ENCODE measurements at regions not wholly inside any gene's neighbourhood (a gene's known extent, or its start where the extent isn't known, plus 50 kb on each side); places are given as distances from the start of the nearest gene placed in this dataset.

- DNase-seq: no peak
Measured at GRCh38 chrX:39507617-39508299, 590.0 kb downstream of the BCOR start.

DNA sequence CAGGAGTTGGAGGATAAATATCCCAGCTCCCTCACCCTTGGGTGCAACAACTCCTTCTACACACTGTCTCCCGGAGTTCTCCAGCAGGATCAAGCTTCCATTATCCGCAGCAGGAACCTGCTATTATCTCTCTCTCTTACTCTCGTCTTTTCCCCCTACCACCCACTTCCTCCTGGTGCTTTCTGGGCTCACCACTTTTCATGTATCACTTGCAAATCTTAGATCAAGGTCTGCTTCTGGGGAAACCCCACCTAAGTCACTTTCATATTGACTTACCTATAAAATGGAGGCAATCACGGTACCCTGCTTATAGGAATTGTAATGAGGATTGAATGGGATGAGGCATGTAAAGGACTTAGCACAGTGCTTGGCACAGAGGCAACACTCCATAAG lies 589.5 kb downstream of the BCOR start:
- no peak for DNase-seq

- DNase-seq: no peak
Measured at GRCh38 chrX:39509157-39509556, 588.6 kb downstream of the BCOR start.

DNA sequence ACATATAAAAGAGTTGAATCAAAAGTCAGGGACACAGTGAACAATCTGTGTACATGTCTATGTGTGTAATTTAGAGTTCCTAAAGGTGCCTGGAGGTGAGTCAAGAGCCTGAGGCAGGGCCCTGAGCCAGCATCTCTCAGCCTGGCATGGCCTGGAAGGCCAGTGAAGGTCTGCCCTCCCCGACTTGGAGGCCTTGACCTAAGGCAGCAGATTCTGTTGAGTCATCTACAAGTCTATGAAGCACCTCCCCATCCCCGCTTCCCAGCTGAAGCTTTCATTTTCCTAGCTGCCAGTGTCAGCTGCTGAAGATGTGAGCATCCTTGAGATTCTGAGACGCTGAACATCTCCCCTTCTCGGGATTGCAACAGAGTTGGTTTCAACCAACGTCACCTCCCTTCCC lies 583.9 kb downstream of the BCOR start:
- DNase-seq: no peak

GRCh38 chrX:39514801-39515200 lies 583.0 kb downstream of the BCOR start:
- peak; percentile 67 for DNase-seq

DNA sequence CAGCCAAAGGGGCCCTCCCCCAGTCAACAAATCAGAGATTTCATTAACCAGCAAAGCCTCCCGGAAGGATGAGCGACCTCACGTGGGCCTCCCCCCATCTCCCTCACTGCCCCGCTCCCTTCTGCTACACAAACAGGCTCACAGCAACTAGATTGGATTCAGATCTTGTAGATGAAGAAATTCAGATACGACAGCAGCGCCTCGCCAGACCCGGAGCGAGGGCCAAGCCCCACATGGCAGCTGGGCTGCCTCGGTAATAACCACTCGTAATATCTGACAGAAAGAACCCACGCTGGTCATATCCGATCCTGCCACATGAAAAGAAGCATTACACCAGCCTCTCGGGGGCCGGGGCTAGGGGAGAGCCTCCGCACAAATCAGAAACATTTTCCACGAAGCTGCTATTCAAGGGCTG lies 581.3 kb downstream of the BCOR start:
- DNase-seq: peak; percentile 31

DNA sequence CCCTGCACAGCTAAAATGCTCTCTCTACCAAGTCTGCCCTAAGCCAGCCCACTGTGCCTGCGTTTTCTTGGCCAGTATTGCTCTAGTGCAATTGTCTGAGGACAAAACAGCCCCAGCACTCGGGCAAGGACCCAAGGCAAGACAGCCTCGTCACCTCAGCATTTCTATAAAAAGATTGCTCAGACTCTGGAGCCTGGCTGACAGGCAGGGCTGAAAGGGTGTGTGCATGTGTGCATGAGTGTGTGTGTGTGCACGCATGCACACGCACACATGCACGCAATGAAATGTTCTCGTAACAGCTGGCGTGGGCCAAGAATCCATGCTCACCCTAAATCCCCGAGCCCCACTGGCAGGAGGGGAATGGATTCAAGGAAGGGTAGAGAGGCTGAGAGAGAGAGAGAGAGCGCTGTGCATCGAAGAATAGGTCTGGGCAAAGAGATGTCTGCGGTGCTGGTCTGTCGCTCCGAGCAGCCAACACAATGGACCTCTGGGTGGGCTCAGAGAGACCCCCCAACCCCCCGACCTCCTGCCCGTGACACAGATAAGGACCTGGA lies 579.2 kb downstream of the BCOR start:
- DNase-seq: peak; percentile 30

GRCh38 chrX:39519030-39519488 lies 578.7 kb downstream of the BCOR start:
- peak; percentile 88 for DNase-seq

DNA sequence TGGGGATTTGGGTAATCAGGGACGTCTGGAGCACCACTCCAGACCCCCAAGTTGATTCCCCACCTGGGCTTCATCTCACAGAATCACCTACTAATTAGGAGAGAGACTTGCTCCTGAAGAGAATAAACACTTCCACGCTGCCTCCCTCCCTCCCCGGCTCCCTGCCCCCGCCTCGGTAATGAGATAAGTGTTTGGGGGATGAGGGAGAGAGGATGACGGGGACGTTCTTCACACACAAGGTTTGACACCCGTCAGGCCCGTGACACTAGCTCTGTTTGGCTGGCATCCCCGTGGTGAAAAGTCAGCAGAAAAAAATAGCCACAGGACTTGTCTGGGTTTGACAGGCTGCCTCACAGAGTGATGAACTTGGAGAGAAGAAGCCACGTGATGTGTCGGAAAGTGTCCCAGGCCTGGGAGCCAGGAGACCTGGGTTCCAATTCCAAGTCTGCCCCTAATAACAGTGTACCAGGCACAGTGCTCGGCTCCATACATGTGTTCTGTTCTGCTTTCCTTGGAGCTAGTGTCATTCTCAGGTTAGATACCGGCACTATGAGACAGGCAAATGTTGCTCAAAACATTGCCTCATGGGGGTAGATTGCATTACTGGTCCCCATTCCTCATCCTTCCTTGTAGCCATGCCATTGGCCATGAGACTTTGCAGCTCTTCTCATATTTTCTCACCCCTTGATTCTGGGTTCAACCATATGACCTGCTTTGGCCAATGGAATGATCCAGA lies 578.0 kb downstream of the BCOR start:
- no peak for DNase-seq

- no peak for DNase-seq
Measured at GRCh38 chrX:39525758-39526157, 572.0 kb downstream of the BCOR start.

DNA sequence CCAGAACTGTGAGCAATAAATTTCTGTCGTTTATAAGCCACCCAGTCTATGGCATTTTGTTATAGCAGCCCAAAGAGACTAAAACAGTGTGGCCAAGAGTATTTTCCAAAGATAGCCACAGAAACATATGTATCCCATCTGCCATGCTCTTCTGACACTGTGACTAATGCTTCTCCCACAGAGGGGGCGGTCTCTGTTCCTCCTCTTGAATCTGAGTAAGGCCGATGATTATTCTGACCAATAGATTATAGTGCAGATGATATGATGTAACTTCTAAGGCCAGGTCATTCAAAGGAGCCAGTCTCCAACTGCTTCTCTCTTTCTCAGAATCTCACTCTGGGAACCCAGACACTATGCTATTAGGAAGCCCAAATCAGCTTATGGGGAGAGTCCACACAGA lies 570.7 kb downstream of the BCOR start:
- no peak for DNase-seq

- DNase-seq: no peak
Measured at GRCh38 chrX:39528161-39528916, 569.4 kb downstream of the BCOR start.

DNA sequence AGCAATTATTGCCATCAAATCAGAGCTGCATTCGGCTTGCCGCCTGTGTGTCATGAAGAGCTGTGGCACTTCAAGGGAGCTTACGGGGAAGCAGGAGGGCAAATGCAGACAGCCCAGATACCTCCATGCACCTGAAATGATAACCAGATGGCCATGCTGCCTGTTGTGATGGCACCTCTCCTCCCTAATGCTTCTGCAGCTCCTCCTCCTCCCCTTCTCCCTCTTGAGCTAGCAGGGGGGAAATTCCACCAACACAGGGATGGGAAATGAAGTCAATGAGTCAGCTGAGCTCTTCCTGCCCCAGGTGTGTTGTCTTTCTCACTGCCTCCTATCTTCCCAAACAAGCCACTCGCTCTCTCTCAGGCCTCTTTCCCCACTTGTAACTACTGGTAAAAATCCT lies 565.0 kb downstream of the BCOR start:
- no peak for DNase-seq

- DNase-seq: no peak
Measured at GRCh38 chrX:39534949-39535348, 562.8 kb downstream of the BCOR start.

DNA sequence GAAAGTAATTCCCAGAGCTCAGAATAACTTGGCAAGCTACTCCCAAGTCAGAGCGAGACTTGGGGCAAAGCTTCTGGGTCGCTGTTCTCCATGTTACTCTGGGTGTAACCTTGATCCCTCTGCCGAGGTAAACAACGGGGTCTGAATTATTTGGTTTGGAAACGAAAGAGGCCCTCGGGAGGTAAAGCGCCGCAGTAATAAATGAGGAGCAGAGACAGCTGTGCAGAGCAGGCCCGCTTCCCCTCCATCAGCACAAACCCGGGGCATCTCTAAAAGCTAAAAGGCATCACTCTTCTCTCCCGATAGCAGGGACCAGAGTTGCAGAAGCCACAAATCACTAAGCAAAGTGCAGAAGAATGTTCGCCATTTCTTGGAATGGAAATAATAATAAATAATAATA lies 561.5 kb downstream of the BCOR start:
- peak; percentile 58 for DNase-seq

DNA sequence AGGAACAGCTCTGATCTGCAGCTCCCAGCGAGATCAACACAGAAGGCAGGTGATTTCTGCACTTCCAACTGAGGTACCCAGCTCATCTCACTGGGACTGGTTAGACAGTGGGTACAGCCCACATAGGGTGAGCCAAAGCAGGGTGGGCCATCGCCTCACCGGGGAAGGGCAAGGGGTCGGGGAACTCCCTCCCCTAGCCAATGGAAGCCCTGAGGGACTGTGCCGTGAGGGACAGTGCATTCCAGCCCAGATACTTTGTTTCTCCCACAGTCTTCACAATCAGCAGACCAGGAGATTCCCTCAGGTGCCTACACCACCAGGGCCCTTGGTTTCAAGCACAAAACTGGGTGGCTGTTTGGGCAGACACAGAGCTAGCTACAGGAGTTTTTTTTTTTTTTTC lies 555.9 kb downstream of the BCOR start:
- no peak for DNase-seq

GRCh38 chrX:39542316-39542715 lies 555.4 kb downstream of the BCOR start:
- DNase-seq: no peak

DNA sequence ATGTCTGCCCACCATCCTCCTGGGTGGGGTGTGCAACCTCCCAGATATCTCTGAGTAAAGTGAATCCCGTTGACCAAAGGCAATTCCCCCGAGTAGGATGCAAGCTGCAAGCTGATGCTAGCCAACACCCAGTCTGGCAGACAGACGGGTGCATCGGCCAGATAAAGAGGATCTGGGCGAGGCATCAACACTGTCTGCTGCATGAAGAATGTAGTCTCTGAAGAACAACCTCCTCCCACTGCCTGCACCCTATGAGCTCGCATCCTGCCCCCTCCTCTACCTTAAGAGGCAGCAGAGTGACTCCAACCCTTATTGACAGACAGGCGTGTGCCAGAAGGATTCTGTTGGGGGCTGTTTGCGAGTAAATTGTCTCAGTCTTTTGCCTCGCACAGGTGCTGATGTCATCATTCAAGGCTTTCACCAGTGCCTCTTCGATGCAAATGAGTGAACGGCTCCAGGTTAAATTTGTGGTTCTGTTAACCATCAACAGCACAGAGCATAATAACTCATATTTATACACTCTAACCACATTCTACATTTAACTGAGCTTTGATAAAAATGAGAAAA lies 546.9 kb downstream of the BCOR start:
- no peak for DNase-seq

GRCh38 chrX:39551762-39552161 lies 546.0 kb downstream of the BCOR start:
- DNase-seq: no peak

DNA sequence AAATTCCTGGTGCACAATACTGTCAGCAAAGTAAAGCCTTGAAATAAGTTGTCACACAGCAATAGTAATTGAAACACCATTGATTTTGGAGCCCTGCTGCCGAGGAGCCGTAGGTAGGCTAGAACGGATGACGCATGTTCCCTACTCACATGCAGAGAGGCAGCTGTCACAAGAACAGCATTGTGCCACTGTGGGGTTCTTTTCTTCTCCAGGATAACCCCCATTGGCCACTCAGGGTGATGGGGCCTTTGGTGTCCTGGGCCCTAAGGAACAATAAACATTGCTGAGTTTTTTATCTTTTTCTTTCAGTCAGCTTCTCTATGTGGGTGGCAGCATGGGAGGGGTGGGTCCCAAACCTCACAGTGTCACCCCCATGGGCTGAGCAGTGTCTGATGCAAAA lies 542.3 kb downstream of the BCOR start:
- DNase-seq: no peak

DNA sequence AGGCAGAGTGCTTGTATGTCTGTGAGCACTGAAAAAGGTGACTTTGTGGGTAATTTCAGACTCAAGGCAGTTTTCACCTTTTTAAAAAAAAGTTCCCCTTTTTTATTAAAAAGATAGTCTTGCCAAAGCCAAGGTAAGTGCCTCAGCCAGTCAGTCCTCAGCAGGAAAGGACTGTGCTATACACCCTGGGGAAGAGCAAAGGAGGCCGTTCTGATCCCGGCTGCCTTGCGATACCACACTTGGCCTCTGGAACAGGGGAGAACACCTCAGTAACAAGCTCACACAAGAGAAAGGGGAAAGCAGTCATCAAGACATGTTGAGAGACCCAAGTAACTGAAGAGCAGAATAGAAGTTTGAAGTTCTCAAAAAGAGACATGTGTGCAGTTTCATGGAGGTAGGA lies 541.7 kb downstream of the BCOR start:
- DNase-seq: no peak

- no peak for DNase-seq
Measured at GRCh38 chrX:39559229-39559628, 538.5 kb downstream of the BCOR start.

- DNase-seq: no peak
Measured at GRCh38 chrX:39560271-39560670, 537.5 kb downstream of the BCOR start.

All from tongue (tissue), 1 donor.